ENCODE measurements at regions not wholly inside any gene's neighbourhood (a gene's known extent, or its start where the extent isn't known, plus 50 kb on each side); places are given as distances from the start of the nearest gene placed in this dataset.

GRCh38 chr7:67989142-67989541 lies 992.5 kb downstream of the TYW1 start:
- Histone ChIP-seq H3K9ac (ENCODE audit: low read length) (no peak overlapping the region), H3K4me2 (ENCODE audit: low read length) (no peak overlapping the region), H3K9me3 (ENCODE audit: insufficient read depth, low read length) (no peaks in the 10 kb centered on the region), H3K4me3 (ENCODE audit: low read length) (no peak overlapping the region), H2AFZ (ENCODE audit: low read depth, low read length) (no peak overlapping the region), H3K4me1 (ENCODE audit: low read length) (no peaks in the 10 kb centered on the region), H3K27ac (ENCODE audit: low read length) (no peak overlapping the region), H4K20me1 (ENCODE audit: insufficient read depth, low read length) (no peaks in the 10 kb centered on the region), H3K36me3 (replicated peaks; ENCODE audit: low read depth, low read length) (no peaks in the 10 kb centered on the region), H3K79me2 (ENCODE audit: low read length) (no peaks in the 10 kb centered on the region), H3K27me3 (ENCODE audit: low read depth, low read length) (no peaks in the 10 kb centered on the region)
- TF ChIP-seq EZH2phosphoT487 (IDR thresholded peaks at IDR 0.05; ENCODE audit: low read depth) (no peak), CTCF (IDR thresholded peaks at IDR 0.05; ENCODE audit: low read depth, low read length) (no peak)

GRCh38 chr7:67990003-67990402 lies 993.4 kb downstream of the TYW1 start:
- Histone ChIP-seq H3K4me2 (ENCODE audit: low read length) (no peak overlapping the region), H3K79me2 (ENCODE audit: low read length) (no peaks in the 10 kb centered on the region), H3K36me3 (replicated peaks; ENCODE audit: low read depth, low read length) (no peaks in the 10 kb centered on the region), H3K9me3 (ENCODE audit: insufficient read depth, low read length) (no peaks in the 10 kb centered on the region), H3K9ac (ENCODE audit: low read length) (no peak overlapping the region), H3K4me1 (ENCODE audit: low read length) (no peaks in the 10 kb centered on the region), H2AFZ (ENCODE audit: low read depth, low read length) (no peak overlapping the region), H3K4me3 (ENCODE audit: low read length) (no peak overlapping the region), H3K27me3 (ENCODE audit: low read depth, low read length) (no peaks in the 10 kb centered on the region), H4K20me1 (ENCODE audit: insufficient read depth, low read length) (no peaks in the 10 kb centered on the region), H3K27ac (ENCODE audit: low read length) (no peak overlapping the region)
- TF ChIP-seq EZH2phosphoT487 (IDR thresholded peaks at IDR 0.05; ENCODE audit: low read depth) (no peak), CTCF (IDR thresholded peaks at IDR 0.05; ENCODE audit: low read depth, low read length) (no peak)

- no peak for TF ChIP-seq EZH2phosphoT487 (IDR thresholded peaks at IDR 0.05; ENCODE audit: low read depth)
- TF ChIP-seq CTCF (IDR thresholded peaks at IDR 0.05; ENCODE audit: low read depth, low read length): no peak
- no peaks in the 10 kb centered on the region for H3K36me3 ChIP-seq (replicated peaks; ENCODE audit: low read depth, low read length)
- H3K27ac ChIP-seq (ENCODE audit: low read length): no peak overlapping the region
- no peak overlapping the region for H2AFZ ChIP-seq (ENCODE audit: low read depth, low read length)
- no peak overlapping the region for H3K4me2 ChIP-seq (ENCODE audit: low read length)
- H3K4me1 ChIP-seq (ENCODE audit: low read length): no peaks in the 10 kb centered on the region
- H3K27me3 ChIP-seq (ENCODE audit: low read depth, low read length): no peaks in the 10 kb centered on the region
- no peaks in the 10 kb centered on the region for H4K20me1 ChIP-seq (ENCODE audit: insufficient read depth, low read length)
- no peaks in the 10 kb centered on the region for H3K9me3 ChIP-seq (ENCODE audit: insufficient read depth, low read length)
- no peak overlapping the region for H3K9ac ChIP-seq (ENCODE audit: low read length)
- no peak overlapping the region for H3K4me3 ChIP-seq (ENCODE audit: low read length)
- no peaks in the 10 kb centered on the region for H3K79me2 ChIP-seq (ENCODE audit: low read length)
Measured at GRCh38 chr7:67990716-67991115, 994.1 kb downstream of the TYW1 start.

- H3K4me3 ChIP-seq (ENCODE audit: low read length): no peak overlapping the region
- no peaks in the 10 kb centered on the region for H3K79me2 ChIP-seq (ENCODE audit: low read length)
- no peak overlapping the region for H3K9ac ChIP-seq (ENCODE audit: low read length)
- no peak for TF ChIP-seq EZH2phosphoT487 (IDR thresholded peaks at IDR 0.05; ENCODE audit: low read depth)
- TF ChIP-seq CTCF (IDR thresholded peaks at IDR 0.05; ENCODE audit: low read depth, low read length): no peak
- no peak overlapping the region for H3K27ac ChIP-seq (ENCODE audit: low read length)
- H3K27me3 ChIP-seq (ENCODE audit: low read depth, low read length): no peaks in the 10 kb centered on the region
- H3K36me3 ChIP-seq (replicated peaks; ENCODE audit: low read depth, low read length): no peaks in the 10 kb centered on the region
- H4K20me1 ChIP-seq (ENCODE audit: insufficient read depth, low read length): no peaks in the 10 kb centered on the region
- H2AFZ ChIP-seq (ENCODE audit: low read depth, low read length): no peak overlapping the region
- H3K4me2 ChIP-seq (ENCODE audit: low read length): no peak overlapping the region
- H3K4me1 ChIP-seq (ENCODE audit: low read length): no peaks in the 10 kb centered on the region
- H3K9me3 ChIP-seq (ENCODE audit: insufficient read depth, low read length): no peaks in the 10 kb centered on the region
Measured at GRCh38 chr7:67992287-67992686, 995.7 kb downstream of the TYW1 start.

All from OCI-LY3 (cell line).